ENCODE measurements at regions not wholly inside any gene's neighbourhood (a gene's known extent, or its start where the extent isn't known, plus 50 kb on each side); places are given as distances from the start of the nearest gene placed in this dataset.

DNA sequence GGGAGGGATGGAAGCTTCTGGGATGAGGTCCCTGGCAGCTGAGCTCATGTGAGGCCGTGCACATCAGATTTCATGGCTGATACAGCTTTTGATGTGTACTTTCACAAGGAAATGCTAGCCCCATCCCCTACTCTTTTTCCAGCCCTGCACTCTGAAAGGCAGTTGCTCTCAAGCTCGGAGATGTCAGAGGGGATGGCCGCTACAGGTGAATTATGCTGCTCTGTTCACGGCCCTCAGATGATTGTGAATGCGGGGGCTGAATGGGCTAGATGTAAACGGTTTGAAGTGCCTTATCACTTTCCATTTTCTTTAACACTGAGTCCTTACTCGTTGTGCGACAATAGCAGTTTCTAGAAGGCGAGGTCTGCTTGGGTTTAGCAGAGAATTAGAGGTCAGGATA lies 88.0 kb upstream of the RASGRF1 start:
- no peak for TF ChIP-seq POLR2A (IDR thresholded peaks at IDR 0.05)
- TF ChIP-seq POLR2AphosphoS5 (IDR thresholded peaks at IDR 0.05): no peak
- TF ChIP-seq, protein P1, sequence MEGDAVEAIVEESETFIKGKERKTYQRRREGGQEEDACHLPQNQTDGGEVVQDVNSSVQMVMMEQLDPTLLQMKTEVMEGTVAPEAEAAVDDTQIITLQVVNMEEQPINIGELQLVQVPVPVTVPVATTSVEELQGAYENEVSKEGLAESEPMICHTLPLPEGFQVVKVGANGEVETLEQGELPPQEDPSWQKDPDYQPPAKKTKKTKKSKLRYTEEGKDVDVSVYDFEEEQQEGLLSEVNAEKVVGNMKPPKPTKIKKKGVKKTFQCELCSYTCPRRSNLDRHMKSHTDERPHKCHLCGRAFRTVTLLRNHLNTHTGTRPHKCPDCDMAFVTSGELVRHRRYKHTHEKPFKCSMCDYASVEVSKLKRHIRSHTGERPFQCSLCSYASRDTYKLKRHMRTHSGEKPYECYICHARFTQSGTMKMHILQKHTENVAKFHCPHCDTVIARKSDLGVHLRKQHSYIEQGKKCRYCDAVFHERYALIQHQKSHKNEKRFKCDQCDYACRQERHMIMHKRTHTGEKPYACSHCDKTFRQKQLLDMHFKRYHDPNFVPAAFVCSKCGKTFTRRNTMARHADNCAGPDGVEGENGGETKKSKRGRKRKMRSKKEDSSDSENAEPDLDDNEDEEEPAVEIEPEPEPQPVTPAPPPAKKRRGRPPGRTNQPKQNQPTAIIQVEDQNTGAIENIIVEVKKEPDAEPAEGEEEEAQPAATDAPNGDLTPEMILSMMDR (IDR thresholded peaks at IDR 0.05 in 8 of 11, conservative IDR thresholded peaks at IDR 0.05 in 3 of 11): no peak
- Histone ChIP-seq H3K4me3 (no peak overlapping the region), H3K27ac (no peak overlapping the region), H3K9me3 (no peaks in the 10 kb centered on the region), H3K27me3 (replicated peaks in 1 of 7) (peaks cover 0 to 30% (median 0%) of the 10 kb centered on the region in 7 donors), H3K36me3 (no peaks in the 10 kb centered on the region), H3K4me1 (no peaks in the 10 kb centered on the region)
- 78 to 84% (median 83%) methylated on average over 7 to 9 of the region's 9 CpGs for WGBS, 5 donors
- intact Hi-C loops (cut with DNase I; ENCODE audit: low total_unique reads): no loop called here
- no peak for DNase-seq

DNA sequence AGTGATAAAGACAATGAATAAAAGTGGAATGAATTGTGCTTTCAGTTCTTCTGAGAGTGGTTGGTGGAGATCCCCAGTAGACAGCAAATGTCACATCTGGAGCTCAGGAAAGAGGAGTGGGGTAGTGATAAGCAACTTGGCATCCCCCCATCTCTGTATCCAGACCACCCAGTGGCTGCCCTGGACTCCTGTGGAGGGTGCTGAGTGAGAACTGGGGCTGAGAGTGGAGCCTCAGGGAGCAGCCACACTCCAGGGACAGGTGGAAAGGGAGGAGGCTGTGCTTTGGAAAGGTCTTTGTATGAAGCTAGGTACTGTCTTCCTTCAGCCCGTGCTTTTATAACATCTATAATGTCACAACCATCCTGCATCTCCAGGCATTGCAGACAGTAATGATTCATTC lies 85.6 kb upstream of the RASGRF1 start:
- TF ChIP-seq, protein P1 (IDR thresholded peaks at IDR 0.05 in 8 of 11, conservative IDR thresholded peaks at IDR 0.05 in 3 of 11): no peak
- TF ChIP-seq POLR2AphosphoS5 (IDR thresholded peaks at IDR 0.05): no peak
- Histone ChIP-seq H3K4me1 (no peaks in the 10 kb centered on the region), H3K36me3 (no peaks in the 10 kb centered on the region), H3K9me3 (no peaks in the 10 kb centered on the region), H3K27me3 (replicated peaks in 1 of 7) (peaks cover 0 to 50% (median 0%) of the 10 kb centered on the region in 7 donors), H3K4me3 (no peak overlapping the region), H3K27ac (no peak overlapping the region)
- no peak for DNase-seq
- intact Hi-C loops (cut with DNase I; ENCODE audit: low total_unique reads): no loop called here
- 57 to 95% (median 86%) methylated on average over 1 of the region's 1 CpG for WGBS, 5 donors

DNA sequence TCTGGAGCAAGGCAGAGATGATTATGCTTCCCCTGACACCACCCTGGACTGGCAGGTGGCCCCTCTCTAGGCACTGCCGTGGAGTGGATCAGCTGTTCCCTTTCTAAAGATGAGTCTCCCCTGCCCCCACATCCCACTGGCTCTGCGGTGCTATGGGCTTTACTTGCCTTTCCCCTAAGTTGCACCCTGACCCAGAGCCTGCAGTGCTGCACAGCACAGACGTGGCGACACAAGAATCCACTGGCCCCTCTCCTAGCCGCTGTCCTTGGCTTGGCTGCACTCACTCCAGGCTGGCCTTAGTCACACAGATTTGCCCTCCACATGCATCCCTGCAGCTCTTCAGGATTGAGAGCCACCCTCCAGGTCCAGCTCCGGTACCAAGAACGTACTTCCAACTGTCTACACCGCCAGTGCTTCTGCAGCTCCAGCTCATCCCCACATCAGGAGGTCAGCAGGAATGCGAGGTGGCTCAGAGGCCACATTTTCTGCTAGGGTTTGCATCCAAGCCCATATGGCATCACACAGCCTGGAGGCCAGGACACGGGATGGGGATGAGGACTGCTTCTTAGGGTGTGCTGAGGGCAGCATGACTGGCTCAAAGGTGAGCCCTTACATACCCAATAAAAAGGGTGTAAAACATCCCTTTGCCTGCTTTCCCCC lies 82.4 kb upstream of the RASGRF1 start:
- WGBS, 5 donors: 69 to 85% (median 77%) methylated on average over 10 of the region's 10 CpGs
- Histone ChIP-seq H3K9me3 (no peaks in the 10 kb centered on the region), H3K36me3 (no peaks in the 10 kb centered on the region), H3K4me3 (no peak overlapping the region), H3K4me1 (no peaks in the 10 kb centered on the region), H3K27ac (no peak overlapping the region), H3K27me3 (replicated peaks in 1 of 7) (peaks cover 0 to 81% (median 7%) of the 10 kb centered on the region in 7 donors)
- TF ChIP-seq POLR2AphosphoS5 (IDR thresholded peaks at IDR 0.05) (no peak), POLR2A (IDR thresholded peaks at IDR 0.05) (no peak)
- TF ChIP-seq, protein P1 (IDR thresholded peaks at IDR 0.05 in 8 of 11, conservative IDR thresholded peaks at IDR 0.05 in 3 of 11): no peak
- no peak for DNase-seq
- intact Hi-C loops (cut with DNase I; ENCODE audit: low total_unique reads): no loop called here

DNA sequence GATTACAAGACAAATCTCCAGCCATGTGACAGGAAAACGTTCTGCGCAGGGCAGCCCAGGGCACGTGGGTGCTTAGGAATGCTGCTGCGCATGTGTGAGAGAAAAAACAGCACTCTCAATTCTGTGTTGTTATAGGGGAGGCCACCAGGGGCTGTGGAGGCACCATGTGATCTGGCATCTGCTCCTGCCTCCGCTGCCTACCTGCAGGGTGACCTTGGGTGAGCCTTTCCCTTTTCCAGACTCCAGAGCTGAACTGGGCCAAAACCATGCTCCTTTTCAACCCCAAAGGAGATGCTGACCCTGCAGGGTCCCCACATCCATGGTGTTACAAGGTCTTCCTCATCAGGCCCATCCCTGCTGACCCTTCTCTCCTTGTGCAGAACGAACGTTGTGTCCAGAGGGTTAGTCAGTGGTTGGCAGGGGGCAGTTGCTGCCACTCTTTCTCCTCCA lies 81.5 kb upstream of the RASGRF1 start:
- no peak for DNase-seq
- H3K27me3 ChIP-seq (replicated peaks in 1 of 7): peaks cover 0 to 87% (median 7%) of the 10 kb centered on the region in 7 donors
- intact Hi-C loops (cut with DNase I; ENCODE audit: low total_unique reads): no loop called here
- no peaks in the 10 kb centered on the region for H3K4me1 ChIP-seq
- 51 to 66% (median 60%) methylated on average over 7 of the region's 7 CpGs for WGBS, 5 donors
- H3K9me3 ChIP-seq: no peaks in the 10 kb centered on the region
- TF ChIP-seq POLR2A (IDR thresholded peaks at IDR 0.05) (no peak), POLR2AphosphoS5 (IDR thresholded peaks at IDR 0.05) (no peak)
- TF ChIP-seq, protein P1 (IDR thresholded peaks at IDR 0.05 in 8 of 11, conservative IDR thresholded peaks at IDR 0.05 in 3 of 11): no peak
- no peak overlapping the region for H3K27ac ChIP-seq
- no peaks in the 10 kb centered on the region for H3K36me3 ChIP-seq
- H3K4me3 ChIP-seq: no peak overlapping the region
